Panc1 (cell line): ENCODE measurements at regions not wholly inside any gene's neighbourhood (a gene's known extent, or its start where the extent isn't known, plus 50 kb on each side); places are given as distances from the start of the nearest gene placed in this dataset.

Experiments
- ATAC-seq: fragments of 200-7000 bp; cut with Tn5 transposase; 2 replicates; pipeline ENCODE4 v1.9.1; 2020; ENCODE audit warnings: mild to moderate bottlenecking, moderate library complexity
- BruUV-seq: library from RNA; stranded (reverse); fragments of 400-500 nt; replicated peaks from 2 replicates; lab custom pipeline; 2021; lab: Mats Ljungman, UMichigan
- CTCF ChIA-PET: fragments of 300-600 bp; sonication (Branson Sonifier 250); formaldehyde crosslinking; loops from one replicate; lab custom pipeline; 2022; ENCODE audit warnings: antibody characterized with exemption; lab: Charles Lee
- POLR2A ChIA-PET: fragments of 300-600 bp; sonication (Branson Sonifier 250); formaldehyde crosslinking; loops from one replicate; lab custom pipeline; 2022; ENCODE audit warnings: antibody characterized with exemption; lab: Charles Lee
- DNase-seq: peaks from one replicate; pipeline ENCODE4 v3.0.0-alpha.2; 2010; ENCODE audit warnings: low read depth, low spot score
- H3K27ac ChIP-seq: 2 replicates; pipeline ENCODE4 v1.5.1; 2011; ENCODE audit warnings: mild to moderate bottlenecking, low read length, inconsistent platforms
- H3K27me3 ChIP-seq: fragments of 200-500 bp; sonication (Bioruptor generic); 2 replicates; pipeline ENCODE4 v1.6.0; 2014; ENCODE audit warnings: low read length, inconsistent platforms; ENCODE audit not compliant: control insufficient read depth, insufficient read depth
- H3K36me3 ChIP-seq: fragments of 200-500 bp; sonication (Bioruptor generic); 2 replicates; pipeline ENCODE4 v1.5.1; 2014; ENCODE audit warnings: inconsistent platforms, mild to moderate bottlenecking, low read length, moderate library complexity; ENCODE audit not compliant: control insufficient read depth, insufficient read depth
- H3K4me1 ChIP-seq: 2 replicates; pipeline ENCODE4 v1.5.1; 2011; ENCODE audit warnings: inconsistent platforms, mild to moderate bottlenecking, low read length, moderate library complexity; ENCODE audit not compliant: control insufficient read depth, insufficient read depth
- H3K4me3 ChIP-seq, 2 experiments: 2 replicates each; pipeline ENCODE4 v1.5.1; 2011 to 2012; ENCODE audit warnings: low read depth in 2 of 2, low read length in 2 of 2, mild to moderate bottlenecking in 2 of 2, inconsistent platforms in 1 of 2, moderate library complexity in 1 of 2
- H3K9me3 ChIP-seq: fragments of 200-500 bp; sonication (Bioruptor generic); 2 replicates; pipeline ENCODE4 v1.5.1; 2014; ENCODE audit warnings: low read depth, mild to moderate bottlenecking, inconsistent platforms, low read length, moderate library complexity; ENCODE audit not compliant: control insufficient read depth, insufficient read depth
- POLR2AphosphoS5 ChIP-seq: IDR thresholded peaks from 2 replicates; pipeline ENCODE4 v1.6.1; 2012; ENCODE audit warnings: mild to moderate bottlenecking, low read depth, low read length, moderate library complexity
- REST ChIP-seq, 2 experiments: IDR thresholded peaks; 2 replicates each; pipeline ENCODE4 v1.6.1; 2011 to 2012; ENCODE audit warnings: low read depth in 2 of 2, control low read depth in 1 of 2, low read length in 1 of 2, mild to moderate bottlenecking in 1 of 2, moderate library complexity in 1 of 2; ENCODE audit not compliant: insufficient read depth in 1 of 2
- SIN3A ChIP-seq: IDR thresholded peaks from 2 replicates; pipeline ENCODE4 v1.6.1; 2012; ENCODE audit warnings: low read depth, mild to moderate bottlenecking, low read length, moderate library complexity, borderline replicate concordance; ENCODE audit not compliant: insufficient read depth
- TCF7L2 ChIP-seq: IDR thresholded peaks from 2 replicates; pipeline ENCODE4 v1.6.1; 2011; ENCODE audit warnings: mild to moderate bottlenecking, low read depth, low read length, inconsistent platforms
- in situ Hi-C: cut with HindIII; loops from 2 replicates; pipeline ENCODE4 v1.10.0; 2016; ENCODE audit warnings: low sequenced_read_pairs, low pct_unique_long_range_greater_than_20kb
- intact Hi-C: fragments of 100-400 bp; cut with micrococcal nuclease; formaldehyde crosslinking; loops from one replicate; pipeline ENCODE4 v1.10.0; 2022; ENCODE audit not compliant: unreplicated experiment
- TF ChIP-seq, protein P1 (sequence below): fragments of 450-650 bp; IDR thresholded peaks from 2 replicates; pipeline ENCODE4 v1.5.1; 2017; ENCODE audit warnings: mild to moderate bottlenecking

- intact Hi-C loops, result no loop called here
- H3K4me3 ChIP-seq, result no peak overlapping the region
- in situ Hi-C loops, result no loop called here
- H3K4me1 ChIP-seq, result no peaks in the 10 kb centered on the region
- no TSS peak for BruUV-seq
- H3K27me3 ChIP-seq, result 0 out of 2 replicates have a peak, but pooled peaks cover 2% of the 10 kb centered on the region
- ATAC-seq (no peak), DNase-seq (no peak)
- H3K27ac ChIP-seq, result no peak overlapping the region
- CTCF ChIA-PET, result no interaction called here
- TF ChIP-seq, protein P1, sequence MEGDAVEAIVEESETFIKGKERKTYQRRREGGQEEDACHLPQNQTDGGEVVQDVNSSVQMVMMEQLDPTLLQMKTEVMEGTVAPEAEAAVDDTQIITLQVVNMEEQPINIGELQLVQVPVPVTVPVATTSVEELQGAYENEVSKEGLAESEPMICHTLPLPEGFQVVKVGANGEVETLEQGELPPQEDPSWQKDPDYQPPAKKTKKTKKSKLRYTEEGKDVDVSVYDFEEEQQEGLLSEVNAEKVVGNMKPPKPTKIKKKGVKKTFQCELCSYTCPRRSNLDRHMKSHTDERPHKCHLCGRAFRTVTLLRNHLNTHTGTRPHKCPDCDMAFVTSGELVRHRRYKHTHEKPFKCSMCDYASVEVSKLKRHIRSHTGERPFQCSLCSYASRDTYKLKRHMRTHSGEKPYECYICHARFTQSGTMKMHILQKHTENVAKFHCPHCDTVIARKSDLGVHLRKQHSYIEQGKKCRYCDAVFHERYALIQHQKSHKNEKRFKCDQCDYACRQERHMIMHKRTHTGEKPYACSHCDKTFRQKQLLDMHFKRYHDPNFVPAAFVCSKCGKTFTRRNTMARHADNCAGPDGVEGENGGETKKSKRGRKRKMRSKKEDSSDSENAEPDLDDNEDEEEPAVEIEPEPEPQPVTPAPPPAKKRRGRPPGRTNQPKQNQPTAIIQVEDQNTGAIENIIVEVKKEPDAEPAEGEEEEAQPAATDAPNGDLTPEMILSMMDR, result no peak
- TF ChIP-seq REST (IDR thresholded peaks at IDR 0.05; ENCODE audit: insufficient read depth in 1 of 2, low read depth in 2 of 2, low read length in 1 of 2) (no peak), TCF7L2 (no peak), POLR2AphosphoS5 (no peak), SIN3A (no peak)
- POLR2A ChIA-PET, result no interaction called here
- no peaks in the 10 kb centered on the region for H3K36me3 ChIP-seq
- no peaks in the 10 kb centered on the region for H3K9me3 ChIP-seq
Measured at GRCh38 chr15:62218841-62219240, 53.8 kb upstream of the C2CD4B start.

- POLR2A ChIA-PET, result no interaction called here
- BruUV-seq, result no TSS peak
Measured at GRCh38 chr15:62219799-62220198, 54.7 kb upstream of the C2CD4B start.

More at GRCh38 chr15:62219799-62220198, 54.7 kb upstream of the C2CD4B start:
- Histone ChIP-seq H3K36me3 (no peaks in the 10 kb centered on the region), H3K27ac (no peak overlapping the region), H3K27me3 (0 out of 2 replicates have a peak, but pooled peaks cover 2% of the 10 kb centered on the region), H3K9me3 (no peaks in the 10 kb centered on the region), H3K4me1 (no peaks in the 10 kb centered on the region), H3K4me3 (no peak overlapping the region)
- ATAC-seq (no peak), DNase-seq (no peak)
- intact Hi-C loops, result no loop called here
- CTCF ChIA-PET, result no interaction called here
- in situ Hi-C loops, result no loop called here
- no peak for TF ChIP-seq REST (IDR thresholded peaks at IDR 0.05; ENCODE audit: insufficient read depth in 1 of 2, low read depth in 2 of 2, low read length in 1 of 2)
- TF ChIP-seq, protein P1, result no peak
- no peak for TF ChIP-seq SIN3A
- TF ChIP-seq POLR2AphosphoS5, result no peak
- no peak for TF ChIP-seq TCF7L2
